GM19455 (cell line): ENCODE measurements at regions not wholly inside any gene's neighbourhood (a gene's known extent, or its start where the extent isn't known, plus 50 kb on each side); places are given as distances from the start of the nearest gene placed in this dataset.
"Not testable (repeated sequence)": the region's sequence is repeated elsewhere in the genome, so short reads cannot be mapped to it uniquely, and the experiment has no call there.

Source experiments
- ATAC-seq: cut with Tn5 transposase; IDR thresholded peaks from one replicate; pipeline ENCODE4 v1.9.1; 2021; ENCODE audit not compliant: unreplicated experiment

DNA sequence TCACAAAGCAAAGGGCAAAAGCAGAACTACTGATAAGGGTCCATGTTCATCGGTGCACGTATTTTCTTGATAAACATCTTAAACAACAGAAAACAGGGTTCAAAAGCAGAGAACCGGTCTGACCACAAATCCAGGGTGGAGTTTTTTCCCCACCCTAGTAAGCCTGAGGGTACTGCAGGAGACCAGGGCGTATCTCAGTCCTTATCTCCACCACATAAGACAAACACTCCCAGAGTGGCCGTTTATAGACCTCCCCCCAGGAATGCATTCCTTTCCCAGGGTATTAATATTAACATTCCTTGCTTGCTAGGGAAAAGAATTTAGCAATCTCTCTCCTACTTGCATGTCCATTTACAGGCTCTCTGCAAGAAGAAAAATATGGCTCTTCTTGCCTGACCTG is 567.9 kb upstream of the HS3ST1 start:
- not testable (repeated sequence) for ATAC-seq

DNA sequence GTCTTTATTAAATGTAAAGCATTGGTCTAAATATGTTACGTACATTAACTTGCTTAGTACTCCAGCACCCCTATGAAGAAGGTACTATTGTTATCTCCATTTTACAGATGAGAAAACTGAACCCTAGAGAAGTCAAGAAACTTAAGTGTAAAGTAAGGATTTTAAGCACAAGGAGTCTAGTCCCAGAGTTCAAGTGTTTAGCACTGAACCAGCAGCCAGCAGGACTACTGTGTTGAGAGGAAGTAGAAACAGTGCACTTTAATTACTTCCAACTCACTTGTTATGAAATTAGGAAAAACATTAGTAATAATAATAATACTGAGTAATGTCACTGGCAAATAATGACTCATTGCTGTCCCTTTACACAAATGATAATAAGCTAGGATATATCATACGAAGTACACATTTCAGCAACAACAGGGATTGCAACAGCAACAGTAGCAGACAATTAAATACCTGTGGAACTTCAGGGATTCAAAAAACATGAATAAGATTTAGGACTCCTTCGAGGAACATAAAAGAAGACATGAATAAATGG is 548.1 kb upstream of the HS3ST1 start:
- no peak for ATAC-seq

DNA sequence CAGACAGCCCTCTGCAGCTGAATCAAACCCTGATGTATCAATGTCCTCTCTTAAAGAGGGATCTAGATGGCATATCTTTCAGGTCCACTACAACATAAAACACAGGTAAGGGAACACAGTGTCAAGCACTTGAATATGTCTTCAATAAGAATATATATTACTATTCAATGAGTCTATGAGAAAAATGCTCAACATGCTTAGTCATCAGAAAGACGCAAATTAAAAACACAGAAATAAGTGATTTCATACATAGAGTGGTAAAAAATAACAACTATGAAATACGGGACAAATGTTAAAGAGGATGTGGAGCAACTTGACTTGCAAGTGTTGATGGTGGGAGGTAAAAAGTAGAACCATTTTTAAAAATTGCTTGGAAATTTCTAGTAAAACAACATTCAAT is 544.6 kb upstream of the HS3ST1 start:
- ATAC-seq = no peak

DNA sequence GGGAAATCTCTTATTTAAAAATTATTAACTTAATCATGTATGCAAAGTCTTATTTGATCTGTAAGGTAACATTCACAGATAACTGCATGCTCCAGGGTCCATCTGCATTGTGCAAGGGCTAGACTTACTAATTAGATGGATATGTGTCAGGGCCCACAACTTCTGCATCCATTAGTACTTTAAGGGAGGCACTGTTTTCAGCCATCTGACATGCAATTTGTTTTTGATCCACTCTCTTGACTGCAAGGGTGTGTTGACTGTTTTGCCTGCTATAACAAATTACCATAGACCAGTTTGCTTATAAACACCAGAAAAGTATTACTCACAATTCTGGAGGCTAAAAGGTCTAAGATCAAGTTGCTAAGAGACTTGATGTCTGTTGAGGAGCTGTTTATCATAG is 542.1 kb upstream of the HS3ST1 start:
- ATAC-seq = no peak

DNA sequence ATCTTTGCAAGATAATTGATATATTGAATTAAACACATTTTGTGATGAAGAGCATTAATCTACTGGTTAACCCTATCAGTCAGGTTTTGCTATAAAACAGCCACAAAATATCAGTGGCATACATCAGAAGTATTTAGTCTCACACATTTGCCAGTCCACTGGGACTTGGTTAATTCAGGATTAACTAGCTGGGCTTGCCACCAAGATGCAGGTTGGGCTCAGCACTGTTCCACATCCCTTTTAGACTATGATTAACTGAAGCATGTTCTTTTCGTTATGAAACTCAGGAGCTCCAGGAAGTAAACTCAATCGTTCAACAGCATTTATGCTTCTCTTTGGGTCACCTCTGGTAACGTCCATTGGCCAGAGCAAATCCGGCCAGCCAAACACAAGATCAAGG is 538.1 kb upstream of the HS3ST1 start:
- no peak for ATAC-seq

DNA sequence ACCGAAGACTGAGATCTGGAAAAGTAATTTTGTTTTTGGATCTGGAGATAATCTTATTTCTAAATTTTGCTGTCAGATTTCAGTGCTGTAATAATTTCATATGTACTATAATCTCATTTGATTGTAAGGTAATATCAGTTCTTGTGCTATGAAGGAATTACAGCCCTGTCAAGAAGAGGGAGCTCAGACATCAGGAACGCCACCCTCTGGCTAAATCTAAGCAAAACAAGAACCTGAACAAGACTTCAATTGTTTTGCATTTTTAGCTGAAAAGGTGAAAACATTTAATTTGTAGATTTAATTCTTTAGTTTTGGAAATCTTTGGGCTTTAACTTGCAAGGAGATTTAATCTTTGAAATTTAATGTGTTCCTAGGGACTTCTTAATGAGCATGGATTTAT is 525.4 kb upstream of the HS3ST1 start:
- ATAC-seq = no peak

DNA sequence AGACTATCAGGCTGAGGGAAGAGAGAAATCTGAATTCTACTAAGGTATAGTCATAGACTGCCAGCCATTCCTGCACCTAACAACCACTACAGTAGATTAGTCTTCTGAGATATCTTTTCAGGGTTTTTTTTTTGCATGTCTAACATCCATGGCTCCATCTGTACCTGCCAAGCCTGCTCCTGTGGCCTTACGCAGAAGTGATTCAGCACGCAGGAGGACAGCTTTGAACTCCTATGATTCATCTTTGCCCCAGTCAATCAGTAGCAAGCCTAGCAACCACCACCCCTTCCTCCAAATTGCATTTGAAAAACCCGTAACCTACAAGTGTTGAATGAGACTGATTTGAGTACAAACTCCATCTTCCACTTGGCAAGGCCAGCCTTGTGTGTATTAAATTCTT is 520.7 kb upstream of the HS3ST1 start:
- no peak for ATAC-seq

DNA sequence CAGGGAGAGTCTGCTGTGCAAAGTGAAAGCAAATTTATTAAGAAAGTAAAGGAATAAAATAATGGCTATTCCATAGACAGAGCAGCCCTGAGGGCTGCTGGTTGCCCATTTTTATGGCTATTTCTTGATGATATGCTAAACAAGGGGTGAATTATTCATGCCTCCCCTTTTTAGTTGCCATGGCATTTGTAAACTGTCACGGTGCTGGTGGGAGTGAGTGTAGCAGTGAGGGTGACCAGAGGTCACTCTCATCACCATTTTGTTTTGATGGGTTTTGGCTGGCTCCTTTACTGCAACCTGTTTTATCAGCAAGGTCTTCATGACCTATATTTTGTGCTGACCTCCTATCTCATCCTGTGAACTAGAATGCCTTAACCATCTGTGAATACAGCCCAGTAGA is 518.9 kb upstream of the HS3ST1 start:
- ATAC-seq = not testable (repeated sequence)

DNA sequence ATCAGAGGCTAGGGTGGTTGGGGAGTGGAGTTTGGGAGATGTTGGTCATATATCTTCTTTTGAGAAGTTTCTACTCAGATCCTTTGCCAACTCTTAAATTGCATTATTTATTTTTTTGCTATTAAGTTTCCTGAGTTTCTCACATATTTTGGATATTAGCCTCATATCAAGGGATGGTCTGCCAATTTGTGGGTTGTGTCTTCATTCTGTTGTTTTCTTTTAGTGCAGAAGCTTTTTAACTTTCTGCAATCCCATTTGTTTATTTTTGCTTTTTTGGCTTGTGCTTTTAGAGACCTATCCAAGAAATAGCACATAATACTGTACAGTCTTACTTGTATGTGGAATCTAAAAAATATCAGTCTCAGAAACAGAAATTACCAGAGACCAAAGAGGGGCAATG is 509.2 kb upstream of the HS3ST1 start:
- no peak for ATAC-seq

DNA sequence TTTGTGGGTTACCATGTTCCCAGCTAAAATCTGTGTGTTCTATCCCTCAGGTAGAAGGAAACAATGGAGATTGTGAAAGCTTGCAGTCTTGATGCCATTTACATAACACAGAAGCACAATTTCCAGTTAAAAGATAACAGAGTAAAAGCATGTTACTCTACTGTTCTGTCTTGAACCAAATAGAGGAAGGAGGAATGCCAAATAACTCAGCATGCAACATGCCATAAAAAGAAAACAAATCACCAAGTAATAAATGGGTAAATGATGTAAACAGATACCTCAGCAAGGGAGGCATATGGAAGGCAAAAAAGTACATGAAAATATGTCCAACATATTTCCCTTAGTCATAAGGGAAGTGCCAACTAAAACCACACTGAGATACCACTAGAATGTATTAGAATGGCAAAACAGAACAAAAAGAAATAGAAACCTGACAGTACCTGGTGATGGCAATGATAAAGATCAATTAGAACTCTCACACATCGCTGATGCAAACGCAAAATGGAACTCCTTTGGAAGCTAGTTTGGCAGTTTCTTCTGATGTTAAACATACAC is 502.6 kb upstream of the HS3ST1 start:
- ATAC-seq = no peak

DNA sequence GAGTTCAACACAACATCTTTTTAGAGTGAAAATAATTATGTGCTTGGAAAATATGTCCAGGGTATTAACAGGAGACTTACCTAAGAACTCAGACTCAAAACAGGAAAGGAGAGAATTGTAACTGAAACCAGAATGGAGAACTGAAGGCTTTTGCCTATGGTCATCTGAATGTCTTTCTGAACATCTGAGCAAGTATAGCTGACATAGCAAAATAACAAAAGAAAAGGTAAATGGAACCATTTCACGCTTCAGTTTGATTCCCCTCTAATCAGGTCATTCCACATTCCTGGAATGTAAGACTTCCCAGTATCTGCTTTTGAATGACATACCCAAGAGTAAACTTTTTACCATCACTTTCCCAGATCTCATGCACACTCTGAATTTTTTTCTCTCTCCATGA is 500.4 kb upstream of the HS3ST1 start:
- ATAC-seq = no peak

DNA sequence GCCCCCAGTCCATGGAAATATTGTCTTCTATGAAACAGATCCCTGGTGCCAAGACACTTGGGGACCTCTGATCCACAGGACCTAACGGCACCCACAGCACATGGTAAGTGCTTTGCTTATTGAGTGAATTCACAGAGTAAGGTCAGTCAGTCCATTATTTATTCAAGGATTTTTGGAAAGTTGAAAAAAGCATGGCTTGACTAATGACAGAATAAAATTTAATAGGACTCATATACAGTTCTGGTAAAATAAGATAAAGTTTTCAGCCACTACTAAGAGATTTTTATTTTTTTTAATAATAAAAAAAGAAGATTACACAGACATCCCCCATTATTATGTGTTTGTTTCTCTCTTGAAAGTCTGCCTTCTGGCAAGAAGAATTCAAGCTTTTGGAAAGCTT is 490.6 kb upstream of the HS3ST1 start:
- ATAC-seq = no peak

DNA sequence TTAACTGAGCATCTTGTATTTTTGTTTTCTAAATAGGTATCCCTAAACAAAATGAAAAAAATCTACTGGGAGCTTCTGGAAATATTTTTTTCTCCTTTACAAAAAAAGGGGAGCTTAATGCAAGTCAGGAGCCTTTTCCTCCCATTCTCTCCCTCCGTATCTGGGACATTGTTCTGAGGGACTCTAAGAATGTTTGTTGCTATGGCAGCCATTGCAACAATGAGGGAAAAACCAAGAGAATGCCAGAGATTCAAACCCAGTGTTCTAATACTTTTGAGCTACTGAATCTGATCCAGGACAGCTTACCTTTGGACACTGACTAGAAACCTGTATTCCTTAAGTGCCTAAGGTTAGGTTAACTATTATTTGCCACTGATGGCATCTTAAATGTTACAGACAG is 485.7 kb upstream of the HS3ST1 start:
- no peak for ATAC-seq

DNA sequence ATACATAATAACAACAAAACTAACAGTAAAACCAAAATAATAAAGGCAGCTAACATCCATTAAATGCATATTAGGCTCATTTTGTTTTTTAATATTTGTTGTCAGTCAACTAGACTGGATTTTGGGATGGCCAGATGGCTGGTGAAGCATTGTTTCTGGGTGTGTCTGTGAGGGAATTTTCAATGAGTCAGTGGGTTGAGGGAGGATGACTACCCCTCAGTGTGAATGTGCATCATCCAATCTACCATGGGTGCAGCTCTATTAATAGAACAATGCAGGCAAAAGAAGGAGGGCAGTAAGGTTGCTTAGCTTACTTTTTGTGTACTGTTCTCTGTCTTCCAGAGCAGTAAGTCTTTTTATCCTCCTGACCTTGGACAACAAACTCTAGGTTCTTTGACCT is 484.2 kb upstream of the HS3ST1 start:
- no peak for ATAC-seq

DNA sequence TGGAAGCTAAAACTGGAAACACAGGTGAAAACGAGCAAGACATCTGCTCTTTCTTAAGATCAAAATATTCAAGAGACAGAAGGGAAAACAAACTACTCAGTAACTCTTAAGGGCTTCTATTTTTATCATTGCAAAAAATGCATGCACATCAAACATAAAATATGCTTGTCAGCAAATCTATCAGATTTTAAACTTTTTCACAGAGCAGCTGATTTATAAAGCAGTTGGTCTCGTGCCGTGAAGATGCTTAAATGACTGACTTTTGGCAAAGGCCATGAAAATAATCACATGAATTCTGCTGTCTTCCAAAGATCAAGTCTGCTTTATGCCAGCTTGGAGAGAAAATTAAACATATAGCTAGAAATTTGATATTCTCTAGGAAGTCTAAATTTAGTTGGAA is 482.1 kb upstream of the HS3ST1 start:
- no peak for ATAC-seq

DNA sequence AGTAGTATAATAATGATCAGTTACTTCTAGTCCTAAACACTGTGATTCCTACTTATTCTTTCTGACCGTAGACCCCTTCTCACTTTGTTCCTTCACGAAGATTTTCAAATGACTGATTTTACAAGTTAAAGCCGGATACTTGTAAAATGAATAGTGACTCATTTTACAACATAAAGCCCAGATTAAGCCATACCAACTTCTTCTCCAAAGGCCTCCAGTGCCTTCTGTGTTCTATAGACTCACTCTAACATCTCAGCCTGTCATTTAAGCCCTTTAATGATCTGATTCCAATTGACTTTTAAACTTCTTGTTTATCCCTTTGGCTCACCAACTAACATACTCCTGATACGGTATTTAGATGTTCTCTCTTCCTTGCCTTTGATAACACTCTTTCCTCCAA is 480.0 kb upstream of the HS3ST1 start:
- no peak for ATAC-seq

DNA sequence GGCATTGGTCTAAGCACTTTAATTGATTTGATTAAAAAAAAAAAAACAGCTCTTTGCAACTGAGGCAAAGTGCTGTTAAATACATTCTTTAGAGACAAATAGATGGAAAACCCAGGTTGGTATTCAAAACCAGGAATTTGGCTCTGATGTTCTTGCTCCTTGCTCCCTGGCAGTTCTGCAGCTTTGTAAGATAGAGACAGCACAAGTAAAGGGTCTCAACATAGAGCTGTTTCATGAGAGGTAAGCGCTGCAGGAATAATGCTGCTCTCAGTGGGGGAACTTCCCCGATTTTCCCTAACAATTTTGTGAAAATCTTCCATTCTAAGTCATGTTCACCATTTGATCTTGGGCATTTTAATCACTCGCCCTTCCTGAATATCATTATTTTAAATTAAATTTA is 479.5 kb upstream of the HS3ST1 start:
- no peak for ATAC-seq

DNA sequence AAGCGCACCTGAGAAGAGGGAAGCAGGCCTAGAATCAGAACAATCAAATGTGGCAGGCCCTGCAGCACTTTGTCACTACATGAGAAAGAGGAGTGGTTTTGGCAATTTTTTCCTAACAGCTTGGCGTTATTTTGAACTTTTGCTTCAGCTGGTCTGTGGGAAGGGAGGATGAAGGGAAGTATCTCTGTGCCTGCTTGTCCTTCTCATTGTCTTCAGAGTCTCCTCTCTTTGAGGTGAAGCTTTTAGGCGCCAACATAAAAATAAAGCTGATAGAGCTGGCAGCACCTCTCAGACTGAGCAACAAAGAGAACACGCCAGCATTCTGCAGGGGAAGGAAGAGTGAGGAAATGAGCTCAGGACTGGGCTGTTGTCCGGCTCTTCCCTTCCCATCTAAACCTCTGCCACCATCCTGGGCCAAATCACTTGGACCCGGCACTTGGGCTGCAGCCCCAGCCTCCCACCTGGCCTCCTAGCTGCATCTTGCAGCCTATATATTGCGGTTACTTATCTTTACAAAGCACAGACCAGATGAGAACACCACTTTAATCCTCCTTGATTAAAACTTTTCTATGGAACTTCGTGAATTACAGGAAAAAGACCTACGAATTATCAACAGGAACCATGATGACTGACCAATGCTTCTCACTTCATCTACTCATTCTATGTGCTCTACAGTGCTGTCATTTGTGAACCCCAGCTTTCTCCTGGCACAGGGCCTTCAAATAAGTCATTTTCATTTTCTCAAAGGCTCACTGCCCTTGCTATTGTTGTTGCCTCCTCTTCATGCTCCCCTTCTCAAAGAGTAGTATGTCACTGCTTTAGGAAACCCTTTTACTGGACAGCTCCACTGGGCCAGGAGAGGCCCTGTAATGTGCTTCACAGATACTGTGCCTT is 476.4 kb upstream of the HS3ST1 start:
- no peak for ATAC-seq

DNA sequence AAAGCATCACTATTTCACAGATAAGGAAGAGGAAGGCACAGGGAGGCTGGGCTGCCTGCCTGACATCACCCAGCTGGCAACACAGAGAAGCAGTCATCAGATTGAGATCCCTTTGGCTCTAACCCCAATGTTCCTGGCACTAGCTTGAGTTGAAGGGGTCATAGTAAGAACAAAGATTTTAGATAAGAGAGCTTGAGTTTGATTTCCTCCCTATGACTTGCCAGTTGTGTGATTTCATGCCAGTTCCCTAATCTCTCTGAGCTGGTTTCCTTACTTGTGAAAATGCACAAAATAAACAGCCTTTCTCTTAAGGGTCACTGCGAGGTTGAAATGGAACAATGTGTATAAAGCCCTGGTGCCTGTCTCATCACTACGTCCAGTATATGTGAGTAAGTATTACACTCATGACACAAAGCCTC is 475.4 kb upstream of the HS3ST1 start:
- ATAC-seq = no peak

DNA sequence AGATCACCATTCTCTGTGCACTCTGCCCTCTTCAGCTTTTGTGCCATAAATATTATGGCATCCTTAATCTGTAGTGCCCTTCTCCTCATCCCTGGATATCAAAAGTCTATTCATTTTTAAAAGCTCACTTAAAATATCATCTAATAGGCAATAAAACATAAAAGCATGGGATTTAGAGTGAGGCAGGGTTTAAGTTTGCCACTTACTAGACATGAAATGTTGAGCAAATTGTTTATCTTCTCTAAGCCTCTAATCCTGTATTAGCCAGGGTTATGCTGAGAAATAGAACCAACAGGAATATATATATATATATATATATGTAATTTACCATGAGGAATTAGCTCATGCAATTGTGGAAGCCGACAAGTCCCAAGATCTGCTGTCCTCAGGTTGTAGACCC is 472.4 kb upstream of the HS3ST1 start:
- no peak for ATAC-seq

DNA sequence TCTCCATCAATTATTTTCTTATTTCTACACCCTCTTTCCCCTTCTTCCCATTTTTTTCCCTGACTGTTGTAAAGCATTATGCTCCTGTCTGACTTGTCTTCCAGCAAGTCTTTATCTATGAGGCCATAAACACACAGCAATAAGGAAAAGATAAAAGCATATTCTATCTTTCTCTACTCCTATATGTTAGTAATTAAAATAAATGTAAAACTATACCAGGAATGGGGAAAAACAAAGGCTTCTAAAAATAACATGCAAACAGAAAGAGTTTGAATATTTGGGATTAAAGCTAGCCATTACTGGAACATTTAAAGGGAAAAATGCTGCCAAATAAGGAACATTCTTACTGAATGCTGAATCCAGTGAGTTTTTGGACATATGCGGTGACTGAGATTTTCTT is 471.7 kb upstream of the HS3ST1 start:
- no peak for ATAC-seq

DNA sequence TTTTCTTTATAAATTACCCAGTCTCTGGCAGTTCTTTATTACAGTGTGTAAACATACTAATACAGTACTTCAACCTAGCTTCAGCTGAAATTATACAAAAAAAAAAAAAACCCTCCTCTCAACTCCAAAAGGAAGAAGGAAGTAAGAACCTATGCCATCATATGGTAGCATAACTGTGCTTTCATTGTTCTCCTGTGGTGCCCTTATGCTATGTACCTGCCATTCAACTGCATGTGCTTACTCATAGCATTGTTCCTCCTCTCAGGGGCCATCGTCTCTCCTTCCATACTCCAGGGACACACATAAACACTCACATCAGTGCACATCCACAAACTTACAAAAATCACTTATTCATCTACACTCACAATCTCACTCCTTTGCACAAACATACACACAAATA is 470.1 kb upstream of the HS3ST1 start:
- ATAC-seq = no peak

DNA sequence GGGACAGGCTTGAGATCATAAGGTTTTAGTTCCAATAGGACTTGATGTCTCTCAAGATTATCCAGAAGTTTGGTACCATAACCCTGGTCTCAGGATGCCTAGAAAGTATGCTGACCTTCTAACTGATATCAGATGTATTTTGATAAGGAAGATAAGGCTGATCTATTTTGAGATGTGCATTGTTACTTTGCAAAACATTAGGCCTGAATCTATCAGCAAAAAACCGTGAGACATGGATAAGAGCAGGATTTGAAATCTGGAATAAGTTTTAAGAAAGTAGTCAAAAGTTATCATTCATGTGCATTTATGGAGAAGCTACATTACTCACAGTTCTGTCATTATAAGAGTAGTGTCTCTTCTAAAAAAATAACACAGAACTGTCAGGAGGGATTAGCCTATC is 467.1 kb upstream of the HS3ST1 start:
- ATAC-seq = no peak
